ENCODE measurements at regions not wholly inside any gene's neighbourhood (a gene's known extent, or its start where the extent isn't known, plus 50 kb on each side); places are given as distances from the start of the nearest gene placed in this dataset.
A peak's percentile ranks its signal among the peaks of the same experiment; 100 is the strongest.

- no peak for DNase-seq
Observed at GRCh38 chr2:180655393-180655792, 325.0 kb upstream of the UBE2E3 start.

GRCh38 chr2:180653481-180653880 is 326.9 kb upstream of the UBE2E3 start:
- no peak for DNase-seq

GRCh38 chr2:180652794-180653193 is 327.6 kb upstream of the UBE2E3 start:
- peak; percentile 0 for DNase-seq

GRCh38 chr2:180651596-180651995 is 328.8 kb upstream of the UBE2E3 start:
- DNase-seq, result no peak

- no peak for DNase-seq
Observed at GRCh38 chr2:180647621-180648020, 332.8 kb upstream of the UBE2E3 start.

- no peak for DNase-seq
Observed at GRCh38 chr2:180647221-180647620, 333.2 kb upstream of the UBE2E3 start.

- no peak for DNase-seq
Observed at GRCh38 chr2:180646756-180647155, 333.6 kb upstream of the UBE2E3 start.

GRCh38 chr2:180644709-180645108 is 335.7 kb upstream of the UBE2E3 start:
- no peak for DNase-seq

GRCh38 chr2:180630756-180631155 is 349.6 kb upstream of the UBE2E3 start:
- no peak for DNase-seq

- DNase-seq, result no peak
Observed at GRCh38 chr2:180625006-180625844, 355.2 kb upstream of the UBE2E3 start.

- DNase-seq, result no peak
Observed at GRCh38 chr2:180621941-180622918, 358.2 kb upstream of the UBE2E3 start.

GRCh38 chr2:180621366-180621765 is 359.0 kb upstream of the UBE2E3 start:
- no peak for DNase-seq

GRCh38 chr2:180618570-180618969 is 361.8 kb upstream of the UBE2E3 start:
- DNase-seq, result no peak

GRCh38 chr2:180614776-180615175 is 365.6 kb upstream of the UBE2E3 start:
- DNase-seq, result no peak

- no peak for DNase-seq
Observed at GRCh38 chr2:180609626-180610340, 370.6 kb upstream of the UBE2E3 start.

- no peak for DNase-seq
Observed at GRCh38 chr2:180607514-180608049, 372.8 kb upstream of the UBE2E3 start.

GRCh38 chr2:180604077-180604476 is 376.3 kb upstream of the UBE2E3 start:
- DNase-seq, result peak; percentile 46

- no peak for DNase-seq
Observed at GRCh38 chr2:180601016-180601415, 379.4 kb upstream of the UBE2E3 start.

GRCh38 chr2:180599804-180600203 is 380.6 kb upstream of the UBE2E3 start:
- DNase-seq, result no peak

- no peak for DNase-seq
Observed at GRCh38 chr2:180597179-180597578, 383.2 kb upstream of the UBE2E3 start.

- DNase-seq, result no peak
Observed at GRCh38 chr2:180596453-180596852, 384.0 kb upstream of the UBE2E3 start.

- no peak for DNase-seq
Observed at GRCh38 chr2:180591947-180592346, 388.5 kb upstream of the UBE2E3 start.

Measured in hematopoietic multipotent progenitor cell treated with erythropoietin and hydrocortisone succinate and interleukin-3 and kit ligand, for 4 days (in vitro differentiated cells).